ENCODE measurements at regions not wholly inside any gene's neighbourhood (a gene's known extent, or its start where the extent isn't known, plus 50 kb on each side); places are given as distances from the start of the nearest gene placed in this dataset.
A peak's percentile ranks its signal among the peaks of the same experiment; 100 is the strongest.

DNA sequence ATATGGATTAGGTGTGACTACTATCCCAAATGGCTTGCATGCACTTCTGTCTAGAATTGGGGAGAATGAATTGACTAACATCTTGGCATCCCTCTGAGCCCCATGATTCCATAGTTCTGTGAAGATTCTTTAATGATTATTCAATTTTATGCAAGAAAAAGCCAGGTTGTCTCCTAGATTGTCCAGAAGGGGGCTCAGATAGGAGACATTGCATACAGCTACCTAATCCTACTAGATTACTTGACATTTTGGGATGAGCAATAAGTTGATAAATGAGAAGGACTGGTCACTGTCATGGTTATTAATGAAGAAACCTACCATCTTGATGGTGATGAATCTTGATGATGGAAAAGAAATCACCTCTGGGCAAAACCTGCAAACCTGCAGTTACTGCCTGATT is 117.0 kb downstream of the CARTPT start:
- TF ChIP-seq ZFX (IDR thresholded peaks at IDR 0.05) = no peak
- TF ChIP-seq, protein P1, sequence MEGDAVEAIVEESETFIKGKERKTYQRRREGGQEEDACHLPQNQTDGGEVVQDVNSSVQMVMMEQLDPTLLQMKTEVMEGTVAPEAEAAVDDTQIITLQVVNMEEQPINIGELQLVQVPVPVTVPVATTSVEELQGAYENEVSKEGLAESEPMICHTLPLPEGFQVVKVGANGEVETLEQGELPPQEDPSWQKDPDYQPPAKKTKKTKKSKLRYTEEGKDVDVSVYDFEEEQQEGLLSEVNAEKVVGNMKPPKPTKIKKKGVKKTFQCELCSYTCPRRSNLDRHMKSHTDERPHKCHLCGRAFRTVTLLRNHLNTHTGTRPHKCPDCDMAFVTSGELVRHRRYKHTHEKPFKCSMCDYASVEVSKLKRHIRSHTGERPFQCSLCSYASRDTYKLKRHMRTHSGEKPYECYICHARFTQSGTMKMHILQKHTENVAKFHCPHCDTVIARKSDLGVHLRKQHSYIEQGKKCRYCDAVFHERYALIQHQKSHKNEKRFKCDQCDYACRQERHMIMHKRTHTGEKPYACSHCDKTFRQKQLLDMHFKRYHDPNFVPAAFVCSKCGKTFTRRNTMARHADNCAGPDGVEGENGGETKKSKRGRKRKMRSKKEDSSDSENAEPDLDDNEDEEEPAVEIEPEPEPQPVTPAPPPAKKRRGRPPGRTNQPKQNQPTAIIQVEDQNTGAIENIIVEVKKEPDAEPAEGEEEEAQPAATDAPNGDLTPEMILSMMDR (conservative IDR thresholded peaks at IDR 0.05) = peak; percentile 45
- no peak overlapping the region for H3K27ac ChIP-seq

- TF ChIP-seq ZFX (IDR thresholded peaks at IDR 0.05) = no peak
- TF ChIP-seq, protein P1 (conservative IDR thresholded peaks at IDR 0.05) = no peak
- H3K27ac ChIP-seq = no peak overlapping the region
Measured at GRCh38 chr5:71836559-71837112, 117.6 kb downstream of the CARTPT start.

- H3K27ac ChIP-seq = no peak overlapping the region
- TF ChIP-seq ZFX (IDR thresholded peaks at IDR 0.05) = no peak
- TF ChIP-seq, protein P1 (conservative IDR thresholded peaks at IDR 0.05) = no peak
Measured at GRCh38 chr5:71838286-71838685, 119.2 kb downstream of the CARTPT start.

DNA sequence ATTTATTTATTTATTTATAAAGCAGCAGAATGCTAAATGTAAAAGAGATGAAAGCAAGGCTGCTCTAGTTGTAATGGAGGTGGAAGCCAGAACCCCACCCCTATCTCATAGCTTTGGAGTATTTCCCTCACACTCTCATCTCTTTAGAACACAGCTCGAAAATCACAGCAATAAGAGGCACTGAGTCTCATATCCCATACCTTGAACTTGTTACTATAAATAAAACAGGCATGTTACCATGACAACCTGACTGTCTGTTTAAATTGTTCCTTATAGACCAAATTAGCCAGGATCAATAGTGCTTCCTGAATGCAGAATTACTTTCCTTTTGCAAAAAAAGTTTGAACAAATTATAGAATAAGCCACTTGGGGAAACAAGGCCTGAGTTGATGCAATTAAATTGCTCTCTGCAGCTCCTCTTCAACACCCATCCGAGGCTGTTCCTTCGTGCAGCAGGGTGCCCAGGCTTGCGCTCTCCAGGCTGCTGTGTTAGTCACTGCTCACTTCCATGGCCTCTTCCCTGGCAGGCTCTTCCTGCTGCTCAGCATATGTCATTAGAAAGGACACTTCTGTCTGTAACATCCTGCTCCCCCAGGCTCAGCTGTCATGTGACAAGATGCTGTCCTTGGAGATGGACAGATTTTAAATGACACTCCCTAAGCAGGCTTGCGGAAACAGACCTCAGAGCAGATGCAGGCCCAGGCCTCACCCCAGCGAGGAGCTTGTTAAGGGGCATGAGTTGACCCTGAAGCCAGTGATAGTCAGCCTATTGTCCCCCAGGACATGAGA is 120.2 kb downstream of the CARTPT start:
- TF ChIP-seq, protein P1 (conservative IDR thresholded peaks at IDR 0.05) = no peak
- no peak for TF ChIP-seq ZFX (IDR thresholded peaks at IDR 0.05)
- no peak overlapping the region for H3K27ac ChIP-seq

DNA sequence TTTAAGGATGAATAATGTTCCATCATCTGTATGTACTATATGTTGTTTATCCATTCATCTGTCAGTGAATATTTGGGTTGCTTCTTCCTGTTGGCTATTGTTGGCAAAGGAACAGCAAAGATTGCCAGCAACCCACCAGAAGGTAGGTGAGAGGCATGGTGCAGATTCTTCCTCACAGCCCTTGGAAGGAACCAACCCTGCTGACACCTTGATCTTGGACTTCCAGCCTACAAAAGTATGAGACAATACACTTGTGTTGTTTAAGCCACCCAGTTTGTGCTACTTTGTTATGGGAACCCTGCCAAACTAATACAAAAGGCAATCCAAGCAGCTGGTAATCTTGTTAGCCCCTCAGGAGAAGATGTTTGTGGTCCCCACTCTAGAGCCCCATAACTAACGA is 122.0 kb downstream of the CARTPT start:
- no peak for TF ChIP-seq ZFX (IDR thresholded peaks at IDR 0.05)
- TF ChIP-seq, protein P1 (conservative IDR thresholded peaks at IDR 0.05) = no peak
- H3K27ac ChIP-seq = no peak overlapping the region

- no peak overlapping the region for H3K27ac ChIP-seq
- TF ChIP-seq ZFX (IDR thresholded peaks at IDR 0.05) = no peak
- TF ChIP-seq, protein P1 (conservative IDR thresholded peaks at IDR 0.05) = no peak
Measured at GRCh38 chr5:71843111-71843510, 124.0 kb downstream of the CARTPT start.

GRCh38 chr5:71844862-71845261 is 125.8 kb downstream of the CARTPT start:
- TF ChIP-seq, protein P1 (conservative IDR thresholded peaks at IDR 0.05) = no peak
- no peak for TF ChIP-seq ZFX (IDR thresholded peaks at IDR 0.05)
- no peak overlapping the region for H3K27ac ChIP-seq

Data from C4-2B (cell line).